K562 (cell line): ENCODE measurements at regions not wholly inside any gene's neighbourhood (a gene's known extent, or its start where the extent isn't known, plus 50 kb on each side); places are given as distances from the start of the nearest gene placed in this dataset.

Experiments
- ATAC-seq: fragments of 200-7000 bp; cut with Tn5 transposase; 3 replicates; pipeline ENCODE4 v1.9.1; 2020; ENCODE audit warnings: moderate library complexity
- BruUV-seq: library from RNA; stranded (reverse); fragments of 400-500 nt; replicated peaks from 2 replicates; lab custom pipeline; 2021; lab: Mats Ljungman, UMichigan
- CTCF ChIA-PET: fragments of 300-600 bp; formaldehyde crosslinking; extraction: SDS; loops from one replicate; lab custom pipeline; 2021; ENCODE audit warnings: low intra/inter-chr PET ratio; lab: Yijun Ruan, JAX
- POLR2A ChIA-PET: fragments of 300-600, 350-650 bp; sonication (Branson Sonifier 250); formaldehyde crosslinking; extraction: SDS; loops from one replicate; lab custom pipeline; 2021; ENCODE audit warnings: antibody characterized with exemption, inconsistent platforms; lab: Yijun Ruan, JAX
- DNase-seq, 4 experiments: peaks; one replicate each; pipeline versions ENCODE4 v3.0.0 to v3.0.0-alpha.2; 2011 to 2018; ENCODE audit warnings: low spot score in 3 of 4, mixed read lengths in 3 of 4; ENCODE audit errors: extremely low read depth in 1 of 4
- FAIRE-seq: peaks from 2 replicates; lab custom pipeline; 2011; peaks lifted over from hg19 to GRCh38; lab: Jason Lieb, UNC
- H2AFZ ChIP-seq: 2 replicates; pipeline ENCODE4 v1.6.0; 2011; ENCODE audit warnings: low read depth, low read length, control low read depth, inconsistent platforms
- H3K27ac ChIP-seq: fragments of 200-600 bp; 3 replicates; pipeline ENCODE4 v1.8.0; 2011; ENCODE audit warnings: low read depth, mild to moderate bottlenecking, control low read depth, inconsistent platforms, low read length, moderate library complexity, mixed read lengths; ENCODE audit errors: extremely low read depth
- H3K27me3 ChIP-seq, 2 experiments: fragments of 300-600 bp in 1 of 2; 2 replicates in 1 of 2; 3 replicates in 1 of 2; pipeline versions ENCODE4 v1.6.0 to v1.8.0; 2011; ENCODE audit warnings: inconsistent platforms in 2 of 2, low read length in 2 of 2, mild to moderate bottlenecking in 1 of 2, mixed read lengths in 1 of 2, moderate library complexity in 1 of 2; ENCODE audit not compliant: control insufficient read depth in 2 of 2, insufficient read depth in 2 of 2
- H3K36me3 ChIP-seq: fragments of 300-600 bp; 3 replicates; pipeline ENCODE4 v1.8.0; 2011; ENCODE audit warnings: mild to moderate bottlenecking, low read length, inconsistent platforms; ENCODE audit not compliant: control insufficient read depth, insufficient read depth
- H3K4me1 ChIP-seq, 2 experiments: fragments of 200-600 bp in 1 of 2; replicated peaks in 1 of 2; 2 replicates in 1 of 2; 3 replicates in 1 of 2; pipeline versions ENCODE4 v1.5.1 to v1.8.0; 2011; ENCODE audit warnings: inconsistent platforms in 2 of 2, low read length in 2 of 2, mild to moderate bottlenecking in 1 of 2, mixed read lengths in 1 of 2, moderate library complexity in 1 of 2; ENCODE audit not compliant: control insufficient read depth in 2 of 2, insufficient read depth in 2 of 2
- H3K4me2 ChIP-seq: 2 replicates; pipeline ENCODE4 v1.6.1; 2011; ENCODE audit warnings: low read length, control low read depth, inconsistent platforms, mixed read lengths; ENCODE audit not compliant: insufficient read depth
- H3K4me3 ChIP-seq: fragments of 200-600 bp; sonication (generic), shearing (Covaris generic); 2 replicates; pipeline ENCODE4 v1.5.1; 2016; ENCODE audit warnings: control low read depth, inconsistent platforms
- H3K79me2 ChIP-seq: fragments of 200-600 bp; 3 replicates; pipeline ENCODE4 v1.8.0; 2011; ENCODE audit warnings: low read length, inconsistent platforms; ENCODE audit not compliant: control insufficient read depth, insufficient read depth
- H3K9ac ChIP-seq, 2 experiments: 2 replicates each; pipeline versions ENCODE4 v1.6.0 to v1.6.1; 2011; ENCODE audit warnings: low read depth in 2 of 2, low read length in 2 of 2, control low read depth in 1 of 2, inconsistent platforms in 1 of 2, mild to moderate bottlenecking in 1 of 2, mixed read lengths in 1 of 2; ENCODE audit not compliant: insufficient read depth in 1 of 2
- H3K9me1 ChIP-seq: one replicate; pipeline ENCODE4 v1.6.0; 2011; ENCODE audit warnings: inconsistent platforms, mild to moderate bottlenecking, low read length, moderate library complexity; ENCODE audit not compliant: control insufficient read depth, insufficient read depth
- H3K9me3 ChIP-seq: replicated peaks from 2 replicates; pipeline ENCODE4 v1.5.1; 2011; ENCODE audit warnings: low read depth, low read length, inconsistent platforms; ENCODE audit not compliant: control insufficient read depth, insufficient read depth
- H4K20me1 ChIP-seq: replicated peaks from 2 replicates; pipeline ENCODE4 v1.6.1; 2011; ENCODE audit warnings: low read length, inconsistent platforms, mixed read lengths; ENCODE audit not compliant: control insufficient read depth, insufficient read depth
- BRF1 ChIP-seq: IDR thresholded peaks from 3 replicates; pipeline ENCODE4 v1.6.1; 2011; ENCODE audit warnings: borderline replicate concordance, mild to moderate bottlenecking; ENCODE audit not compliant: insufficient read length; ENCODE audit errors: extremely low read depth
- ETV6 ChIP-seq, 3 experiments: fragments of 150-350 bp in 1 of 3; sonication (generic) in 1 of 3; formaldehyde crosslinking in 1 of 3; IDR thresholded peaks; 2 replicates each; pipeline versions ENCODE4 v1.6.1 to v1.8.0; 2014 to 2022; ENCODE audit warnings: borderline replicate concordance in 2 of 3, low read depth in 2 of 3, antibody characterized with exemption in 1 of 3, low read length in 1 of 3, mild to moderate bottlenecking in 1 of 3, missing genetic modification reagents in 1 of 3
- MAFF ChIP-seq: IDR thresholded peaks from 2 replicates; pipeline ENCODE4 v1.6.1; 2012; ENCODE audit warnings: low read length, improper control_type of control experiment
- MITF ChIP-seq: IDR thresholded peaks from 2 replicates; pipeline ENCODE4 v1.6.1; 2014; ENCODE audit warnings: antibody characterized with exemption
- RBBP5 ChIP-seq: fragments of 200-600 bp; sonication (generic); IDR thresholded peaks from 2 replicates; pipeline ENCODE4 v1.6.1; 2012; ENCODE audit warnings: borderline replicate concordance, mild to moderate bottlenecking, low read length, control low read depth, inconsistent platforms; ENCODE audit not compliant: insufficient read depth, poor library complexity, severe bottlenecking
- SIN3A ChIP-seq, 2 experiments: fragments of 150-350 bp in 1 of 2; IDR thresholded peaks; 2 replicates each; pipeline ENCODE4 v1.6.1; 2011 to 2016; ENCODE audit warnings: borderline replicate concordance in 2 of 2, low read depth in 2 of 2, low read length in 2 of 2, mild to moderate bottlenecking in 2 of 2, moderate library complexity in 2 of 2; ENCODE audit not compliant: control insufficient read depth in 1 of 2
- TAL1 ChIP-seq: fragments of 450-650 bp; IDR thresholded peaks from 2 replicates; pipeline ENCODE4 v1.6.1; 2016; ENCODE audit warnings: mild to moderate bottlenecking
- TCFL5 ChIP-seq: fragments of 250-450 bp; sonication (Bioruptor Pico); conservative IDR thresholded peaks from 2 replicates; pipeline ENCODE4 v1.6.1; 2021; ENCODE audit warnings: mild to moderate bottlenecking, moderate library complexity, matching md5 sums
- TRIM24 ChIP-seq, 2 experiments: fragments of 450-650 bp; IDR thresholded peaks; 2 replicates each; pipeline ENCODE4 v1.6.1; 2016
- ZNF778 ChIP-seq: fragments of 450-650 bp; formaldehyde crosslinking; IDR thresholded peaks from 2 replicates; pipeline ENCODE4 v1.4.0; 2020; ENCODE audit warnings: mild to moderate bottlenecking, moderate library complexity
- WGBS: fragments of 100-300 bp; shearing (Covaris generic); methylation state at CpG from one replicate; pipeline ENCODE4 v1.1.6; 2016; ENCODE audit warnings: low coverage, mixed read lengths; ENCODE audit not compliant: insufficient coverage; ENCODE audit errors: missing lambda C conversion rate; 5-methylcytosine and 5-hydroxymethylcytosine counted together
- in situ Hi-C: fragments of 300-500 bp; cut with MboI; formaldehyde crosslinking; loops from 4 replicates; pipeline ENCODE4 v1.15.0; 2018; ENCODE audit warnings: inconsistent platforms, mixed read lengths
- intact Hi-C: fragments of 100-400 bp; cut with micrococcal nuclease; formaldehyde crosslinking; loops from 2 replicates; pipeline ENCODE4 v1.14.2; 2022
- TF ChIP-seq, protein P1 (sequence below): fragments of 250-450 bp; sonication (Bioruptor Pico); IDR thresholded peaks from 2 replicates; pipeline ENCODE4 v1.8.0; 2022; ENCODE audit warnings: moderate library complexity, mild to moderate bottlenecking, inconsistent platforms

DNA sequence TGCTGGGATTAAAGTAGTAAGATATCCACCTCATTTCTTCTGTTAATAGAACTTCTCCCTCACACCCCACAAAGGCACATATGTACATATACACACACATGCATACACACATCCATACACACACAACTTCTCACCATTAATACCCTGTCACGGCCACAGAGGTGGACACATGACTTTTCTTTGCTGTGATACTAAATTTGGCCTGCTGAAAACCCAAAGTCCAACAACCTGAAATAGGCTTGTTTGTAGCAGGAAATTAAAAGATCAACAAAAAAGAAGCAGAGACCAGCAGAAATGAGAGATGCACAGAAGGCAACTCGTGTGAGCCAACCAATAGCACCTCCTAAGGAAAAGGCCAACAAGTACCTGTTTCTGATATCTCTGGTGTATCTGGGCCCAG, 128.7 kb upstream of the PCGF5 start:
- Histone ChIP-seq H3K4me3 (no peak overlapping the region), H3K9me1 (no peaks in the 10 kb centered on the region), H2AFZ (no peak overlapping the region), H4K20me1 (no peaks in the 10 kb centered on the region), H3K4me1 (no peaks in the 10 kb centered on the region), H3K9ac (no peak overlapping the region), H3K79me2 (no peaks in the 10 kb centered on the region), H3K27ac (no peak overlapping the region), H3K4me2 (no peak overlapping the region), H3K27me3 (no peaks in the 10 kb centered on the region), H3K36me3 (no peaks in the 10 kb centered on the region), H3K9me3 (peaks cover 3% of the 10 kb centered on the region; the same call in 1 of the 2 replicates)
- POLR2A ChIA-PET: no interaction called here
- intact Hi-C loops (no loop called here), in situ Hi-C loops (no loop called here)
- FAIRE-seq (no peak), DNase-seq (no peak), ATAC-seq (no peak)
- BruUV-seq: no TSS peak
- no peak for TF ChIP-seq RBBP5
- TF ChIP-seq MAFF: no peak
- no peak for TF ChIP-seq TCFL5 (CRISPR knock-in tag)
- no peak for TF ChIP-seq MITF
- TF ChIP-seq TAL1: no peak
- no peak for TF ChIP-seq SIN3A (IDR thresholded peaks at IDR 0.05; ENCODE audit: borderline replicate concordance in 2 of 2, control insufficient read depth in 1 of 2, low read depth in 2 of 2, low read length in 2 of 2)
- TF ChIP-seq TRIM24 (IDR thresholded peaks at IDR 0.05): no peak
- no peak for TF ChIP-seq BRF1
- TF ChIP-seq ETV6 (IDR thresholded peaks at IDR 0.05; ENCODE audit: borderline replicate concordance in 1 of 2, low read depth in 2 of 2, low read length in 1 of 2): no peak
- no peak for TF ChIP-seq ETV6 (CRISPR knock-in tag; IDR thresholded peaks at IDR 0.05; ENCODE audit: borderline replicate concordance)
- TF ChIP-seq, protein P1, sequence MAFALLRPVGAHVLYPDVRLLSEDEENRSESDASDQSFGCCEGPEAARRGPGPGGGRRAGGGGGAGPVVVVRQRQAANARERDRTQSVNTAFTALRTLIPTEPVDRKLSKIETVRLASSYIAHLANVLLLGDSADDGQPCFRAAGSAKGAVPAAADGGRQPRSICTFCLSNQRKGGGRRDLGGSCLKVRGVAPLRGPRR (CRISPR knock-in tag): no peak
- no peak for TF ChIP-seq ZNF778 (CRISPR knock-in tag)
- CTCF ChIA-PET: no interaction called here
- WGBS: 43% methylated on average over 2 of the region's 2 CpGs
